ENCODE measurements at regions not wholly inside any gene's neighbourhood (a gene's known extent, or its start where the extent isn't known, plus 50 kb on each side); places are given as distances from the start of the nearest gene placed in this dataset.

- Histone ChIP-seq H3K36me3 (ENCODE audit: control insufficient read depth, insufficient read depth, low read length) (no peaks in the 10 kb centered on the region), H3K27me3 (ENCODE audit: control insufficient read depth, insufficient read depth, low read length) (no peaks in the 10 kb centered on the region), H3K4me3 (ENCODE audit: low read depth, low read length) (no peak overlapping the region)
- POLR2A ChIA-PET = no interaction called here
- CTCF ChIA-PET = no interaction called here
- no peak for DNase-seq (ENCODE audit: low read depth)
- TF ChIP-seq, protein P1, sequence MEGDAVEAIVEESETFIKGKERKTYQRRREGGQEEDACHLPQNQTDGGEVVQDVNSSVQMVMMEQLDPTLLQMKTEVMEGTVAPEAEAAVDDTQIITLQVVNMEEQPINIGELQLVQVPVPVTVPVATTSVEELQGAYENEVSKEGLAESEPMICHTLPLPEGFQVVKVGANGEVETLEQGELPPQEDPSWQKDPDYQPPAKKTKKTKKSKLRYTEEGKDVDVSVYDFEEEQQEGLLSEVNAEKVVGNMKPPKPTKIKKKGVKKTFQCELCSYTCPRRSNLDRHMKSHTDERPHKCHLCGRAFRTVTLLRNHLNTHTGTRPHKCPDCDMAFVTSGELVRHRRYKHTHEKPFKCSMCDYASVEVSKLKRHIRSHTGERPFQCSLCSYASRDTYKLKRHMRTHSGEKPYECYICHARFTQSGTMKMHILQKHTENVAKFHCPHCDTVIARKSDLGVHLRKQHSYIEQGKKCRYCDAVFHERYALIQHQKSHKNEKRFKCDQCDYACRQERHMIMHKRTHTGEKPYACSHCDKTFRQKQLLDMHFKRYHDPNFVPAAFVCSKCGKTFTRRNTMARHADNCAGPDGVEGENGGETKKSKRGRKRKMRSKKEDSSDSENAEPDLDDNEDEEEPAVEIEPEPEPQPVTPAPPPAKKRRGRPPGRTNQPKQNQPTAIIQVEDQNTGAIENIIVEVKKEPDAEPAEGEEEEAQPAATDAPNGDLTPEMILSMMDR (IDR thresholded peaks at IDR 0.05; ENCODE audit: insufficient read depth, low read depth, low read length) = no peak
These were observed 1233.5 kb downstream of the BRD1 start for GRCh38 chr22:48594016-48594756.

- H3K36me3 ChIP-seq (ENCODE audit: control insufficient read depth, insufficient read depth, low read length) = no peaks in the 10 kb centered on the region
- H3K4me3 ChIP-seq (ENCODE audit: low read depth, low read length) = no peak overlapping the region
- TF ChIP-seq, protein P1 (IDR thresholded peaks at IDR 0.05; ENCODE audit: insufficient read depth, low read depth, low read length) = no peak
- H3K27me3 ChIP-seq (ENCODE audit: control insufficient read depth, insufficient read depth, low read length) = no peaks in the 10 kb centered on the region
- CTCF ChIA-PET = no interaction called here
- DNase-seq (ENCODE audit: low read depth) = no peak
- POLR2A ChIA-PET = no interaction called here
These were observed 1234.1 kb downstream of the BRD1 start for GRCh38 chr22:48593551-48593950.

- Histone ChIP-seq H3K27me3 (ENCODE audit: control insufficient read depth, insufficient read depth, low read length) (no peaks in the 10 kb centered on the region), H3K4me3 (ENCODE audit: low read depth, low read length) (no peak overlapping the region), H3K36me3 (ENCODE audit: control insufficient read depth, insufficient read depth, low read length) (no peaks in the 10 kb centered on the region)
- TF ChIP-seq, protein P1 (IDR thresholded peaks at IDR 0.05; ENCODE audit: insufficient read depth, low read depth, low read length) = no peak
- DNase-seq (ENCODE audit: low read depth) = no peak
- POLR2A ChIA-PET = no interaction called here
- CTCF ChIA-PET = no interaction called here
These were observed 1234.7 kb downstream of the BRD1 start for GRCh38 chr22:48592931-48593330.

GRCh38 chr22:48592488-48592887, 1235.2 kb downstream of the BRD1 start:
- POLR2A ChIA-PET = no interaction called here
- Histone ChIP-seq H3K36me3 (ENCODE audit: control insufficient read depth, insufficient read depth, low read length) (no peaks in the 10 kb centered on the region), H3K27me3 (ENCODE audit: control insufficient read depth, insufficient read depth, low read length) (no peaks in the 10 kb centered on the region), H3K4me3 (ENCODE audit: low read depth, low read length) (no peak overlapping the region)
- CTCF ChIA-PET = no interaction called here
- no peak for DNase-seq (ENCODE audit: low read depth)
- TF ChIP-seq, protein P1 (IDR thresholded peaks at IDR 0.05; ENCODE audit: insufficient read depth, low read depth, low read length) = no peak

DNA sequence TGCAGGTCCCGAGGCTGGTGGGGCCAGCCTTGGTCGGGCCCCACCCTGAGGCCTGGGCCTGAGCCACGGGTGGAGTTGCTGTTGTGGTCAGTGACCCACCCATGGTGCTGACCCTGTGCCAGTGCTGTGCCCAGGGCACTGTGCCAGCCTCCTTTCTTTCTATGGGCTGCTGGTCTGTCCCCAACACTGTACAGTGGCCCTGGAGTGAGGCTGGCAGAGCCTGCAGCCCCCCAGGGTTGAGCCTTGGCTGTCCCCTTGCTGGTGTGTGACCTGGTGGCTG, 1235.7 kb downstream of the BRD1 start:
- CTCF ChIA-PET = no interaction called here
- POLR2A ChIA-PET = no interaction called here
- Histone ChIP-seq H3K36me3 (ENCODE audit: control insufficient read depth, insufficient read depth, low read length) (no peaks in the 10 kb centered on the region), H3K4me3 (ENCODE audit: low read depth, low read length) (no peak overlapping the region), H3K27me3 (ENCODE audit: control insufficient read depth, insufficient read depth, low read length) (no peaks in the 10 kb centered on the region)
- TF ChIP-seq, protein P1 (IDR thresholded peaks at IDR 0.05; ENCODE audit: insufficient read depth, low read depth, low read length) = no peak
- DNase-seq (ENCODE audit: low read depth) = no peak

All from BJ (cell line).